SU-DHL-6 (cell line): ENCODE measurements at regions not wholly inside any gene's neighbourhood (a gene's known extent, or its start where the extent isn't known, plus 50 kb on each side); places are given as distances from the start of the nearest gene placed in this dataset.

Experiments
- CTCF ChIP-seq: fragments of 200-600 bp; sonication (generic); IDR thresholded peaks from one replicate; pipeline ENCODE4 v1.5.1; 2017; ENCODE audit warnings: antibody characterized with exemption, mild to moderate bottlenecking, low read length, moderate library complexity; ENCODE audit not compliant: insufficient read depth, poor library complexity, severe bottlenecking
- EZH2phosphoT487 ChIP-seq: fragments of 200-600 bp; sonication (generic), shearing (Covaris generic); conservative IDR thresholded peaks from 2 replicates; pipeline ENCODE4 v1.6.1; 2018; ENCODE audit warnings: mild to moderate bottlenecking, antibody characterized with exemption, low read length, moderate library complexity, mixed read lengths

GRCh38 chr9:120291050-120291449, 288.9 kb downstream of the CDK5RAP2 start:
- no peak for TF ChIP-seq CTCF
- no peak for TF ChIP-seq EZH2phosphoT487
